Transverse colon (tissue), 4 donors: ENCODE measurements at regions not wholly inside any gene's neighbourhood (a gene's known extent, or its start where the extent isn't known, plus 50 kb on each side); places are given as distances from the start of the nearest gene placed in this dataset.

Experiments
- DNase-seq: peaks from one replicate; pipeline ENCODE4 v3.0.0-alpha.2; 2019
- H3K27ac ChIP-seq, 4 donors: fragments of 200-600 bp; sonication (generic); 2 replicates each; pipeline ENCODE4 v1.5.1; 2016 to 2018; ENCODE audit warnings: inconsistent platforms in 4 of 4
- H3K27me3 ChIP-seq: fragments of 200-600 bp; sonication (generic); 2 replicates; pipeline ENCODE4 v1.5.1; 2017; ENCODE audit warnings: inconsistent platforms
- H3K36me3 ChIP-seq, 4 donors: fragments of 200-600 bp; sonication (generic); 2 replicates each; pipeline ENCODE4 v1.5.1; 2017 to 2019; ENCODE audit warnings: inconsistent platforms in 4 of 4
- H3K4me1 ChIP-seq, 4 donors: fragments of 200-600 bp; sonication (generic); 2 replicates each; pipeline ENCODE4 v1.5.1; 2017 to 2020; ENCODE audit warnings: inconsistent platforms in 4 of 4
- H3K4me3 ChIP-seq, 4 donors: fragments of 200-600 bp; sonication (generic); 1 replicate in 1 of 4; 2 replicates in 3 of 4; pipeline versions ENCODE4 v1.5.1 to v1.6.1; 2017 to 2019; ENCODE audit warnings: inconsistent platforms in 4 of 4
- H3K9me3 ChIP-seq, 2 donors: fragments of 200-600 bp; sonication (generic); 2 replicates each; pipeline ENCODE4 v1.5.1; 2017 to 2019; ENCODE audit warnings: inconsistent platforms in 2 of 2
- EP300 ChIP-seq: sonication (generic); formaldehyde crosslinking; IDR thresholded peaks from one replicate; pipeline ENCODE4 v1.6.1; 2017; ENCODE audit warnings: antibody characterized with exemption, low read depth
- POLR2A ChIP-seq: fragments of 450-650 bp; IDR thresholded peaks from one replicate; pipeline ENCODE4 v1.6.1; 2016; ENCODE audit warnings: antibody characterized with exemption, mild to moderate bottlenecking, moderate library complexity
- POLR2AphosphoS5 ChIP-seq, 3 donors: sonication (generic); formaldehyde crosslinking; IDR thresholded peaks; one replicate each; pipeline ENCODE4 v1.6.1; 2016; ENCODE audit warnings: antibody characterized with exemption in 3 of 3
- WGBS, 2 donors: methylation state at CpG; one replicate each; pipeline ENCODE4 v1.1.5; 2018; ENCODE audit warnings: low coverage in 1 of 2; 5-methylcytosine and 5-hydroxymethylcytosine counted together
- in situ Hi-C, 4 donors: fragments of 200-750 bp; cut with MboI; loops; one replicate each; pipeline versions ENCODE4 v1.15.0 to v1.15.1; 2017; ENCODE audit warnings: low sequenced_read_pairs in 3 of 4, low pct_ligation_motif_present in 1 of 4, low pct_unique_long_range_greater_than_20kb in 1 of 4
- intact Hi-C: fragments of 100-400 bp; cut with DNase I; formaldehyde crosslinking; loops from one replicate; pipeline ENCODE4 v1.15.1; 2023; ENCODE audit warnings: low total_unique reads
- TF ChIP-seq, protein P1 (sequence below), 5 experiments: fragments of 200-600 bp in 3 of 5; fragments of 450-650 bp in 2 of 5; sonication (generic) in 3 of 5; IDR thresholded peaks; 1 replicate in 2 of 5; 2 replicates in 3 of 5; pipeline ENCODE4 v1.5.1; 2016 to 2017; ENCODE audit warnings: antibody characterized with exemption in 5 of 5, inconsistent platforms in 3 of 5, mild to moderate bottlenecking in 2 of 5, moderate library complexity in 1 of 5

DNA sequence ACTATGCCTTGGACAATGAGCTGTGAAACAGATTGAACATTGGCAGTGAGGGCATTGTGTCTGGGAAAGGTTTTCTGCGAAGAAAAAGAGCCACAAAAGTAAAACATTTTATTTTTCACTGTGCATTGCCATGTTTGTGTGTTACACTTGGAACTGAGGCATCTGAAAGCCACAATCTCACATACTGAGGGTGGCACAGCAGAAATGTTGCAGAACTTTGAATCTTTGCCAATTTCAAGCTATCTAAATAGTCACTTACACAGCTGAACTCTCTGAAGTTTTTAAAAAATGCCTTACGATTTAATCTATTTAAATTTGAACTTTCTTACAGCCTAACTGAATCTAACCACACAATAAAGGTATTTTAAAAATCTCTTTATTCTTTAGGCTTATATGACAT, 154.1 kb upstream of the GRM7 start:
- in situ Hi-C loops (loop anchor here in 1 of 4 donors (25.0 kb wide), 1 partner anchor 1469 kb away; no protein-coding TSS in a partner anchor), intact Hi-C loops (no loop called here)
- WGBS, 2 donors = 39% methylated on average over 2 of the region's 2 CpGs

DNA sequence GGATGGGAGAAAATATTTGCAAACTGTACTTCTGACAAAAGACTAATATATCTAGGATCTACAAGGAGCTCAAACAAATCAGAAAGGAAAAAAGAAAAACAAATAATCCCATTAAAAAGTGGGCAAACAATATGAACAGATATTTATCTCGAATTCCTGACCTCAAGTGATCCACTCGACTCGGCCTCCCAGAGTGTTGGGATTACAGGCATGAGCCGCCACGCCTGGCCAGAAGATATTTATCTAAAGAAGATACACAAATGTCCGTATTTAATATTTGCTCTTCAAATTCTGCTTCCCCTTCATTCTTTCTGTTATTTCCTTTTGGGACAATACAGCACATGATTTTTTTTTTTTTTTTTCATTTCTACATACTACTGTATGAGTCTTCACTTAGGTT, 151.7 kb upstream of the GRM7 start:
- H3K27me3 ChIP-seq = no peaks in the 10 kb centered on the region
- no peaks in the 10 kb centered on the region for H3K36me3 ChIP-seq
- H3K4me3 ChIP-seq = no peak overlapping the region
- in situ Hi-C loops = loop anchor here in 1 of 4 donors (25.0 kb wide), 1 partner anchor 1472 kb away; no protein-coding TSS in a partner anchor
- no peak overlapping the region for H3K27ac ChIP-seq
- TF ChIP-seq EP300 = no peak
- no peak for TF ChIP-seq POLR2AphosphoS5 (IDR thresholded peaks at IDR 0.05)
- TF ChIP-seq, protein P1, sequence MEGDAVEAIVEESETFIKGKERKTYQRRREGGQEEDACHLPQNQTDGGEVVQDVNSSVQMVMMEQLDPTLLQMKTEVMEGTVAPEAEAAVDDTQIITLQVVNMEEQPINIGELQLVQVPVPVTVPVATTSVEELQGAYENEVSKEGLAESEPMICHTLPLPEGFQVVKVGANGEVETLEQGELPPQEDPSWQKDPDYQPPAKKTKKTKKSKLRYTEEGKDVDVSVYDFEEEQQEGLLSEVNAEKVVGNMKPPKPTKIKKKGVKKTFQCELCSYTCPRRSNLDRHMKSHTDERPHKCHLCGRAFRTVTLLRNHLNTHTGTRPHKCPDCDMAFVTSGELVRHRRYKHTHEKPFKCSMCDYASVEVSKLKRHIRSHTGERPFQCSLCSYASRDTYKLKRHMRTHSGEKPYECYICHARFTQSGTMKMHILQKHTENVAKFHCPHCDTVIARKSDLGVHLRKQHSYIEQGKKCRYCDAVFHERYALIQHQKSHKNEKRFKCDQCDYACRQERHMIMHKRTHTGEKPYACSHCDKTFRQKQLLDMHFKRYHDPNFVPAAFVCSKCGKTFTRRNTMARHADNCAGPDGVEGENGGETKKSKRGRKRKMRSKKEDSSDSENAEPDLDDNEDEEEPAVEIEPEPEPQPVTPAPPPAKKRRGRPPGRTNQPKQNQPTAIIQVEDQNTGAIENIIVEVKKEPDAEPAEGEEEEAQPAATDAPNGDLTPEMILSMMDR (IDR thresholded peaks at IDR 0.05) = no peak
- TF ChIP-seq POLR2A = no peak
- H3K9me3 ChIP-seq = no peaks in the 10 kb centered on the region
- H3K4me1 ChIP-seq = no peaks in the 10 kb centered on the region
- intact Hi-C loops = no loop called here
- WGBS, 2 donors = 86 to 92% methylated on average over 6 of the region's 6 CpGs
- no peak for DNase-seq

More for the DNA sequence above, 154.1 kb upstream of the GRM7 start:
- Histone ChIP-seq H3K9me3 (no peaks in the 10 kb centered on the region), H3K27me3 (no peaks in the 10 kb centered on the region), H3K4me3 (no peak overlapping the region), H3K27ac (no peak overlapping the region), H3K4me1 (no peaks in the 10 kb centered on the region), H3K36me3 (no peaks in the 10 kb centered on the region)
- TF ChIP-seq POLR2A = no peak
- no peak for TF ChIP-seq EP300
- no peak for TF ChIP-seq POLR2AphosphoS5 (IDR thresholded peaks at IDR 0.05)
- TF ChIP-seq, protein P1 (IDR thresholded peaks at IDR 0.05) = no peak
- DNase-seq = no peak

DNA sequence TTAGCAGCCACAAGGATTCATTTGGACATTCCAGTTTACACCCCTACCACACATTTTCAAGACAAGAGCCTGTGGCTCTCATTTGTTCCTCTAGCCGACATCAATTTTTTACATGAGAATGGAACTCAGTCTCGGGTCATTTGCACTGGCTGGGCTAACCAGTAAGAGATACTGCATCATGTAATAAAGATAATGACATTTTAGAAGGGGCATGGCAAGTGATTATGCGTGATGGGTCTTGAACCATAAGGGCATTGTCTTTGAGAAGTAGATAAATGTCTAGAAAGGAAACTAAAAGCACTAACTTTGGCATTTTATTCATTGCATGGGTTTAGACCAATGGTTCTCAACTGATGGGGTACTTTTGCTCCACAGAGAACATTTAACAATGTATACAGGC, 146.0 kb upstream of the GRM7 start:
- 90 to 91% methylated on average over 2 to 3 of the region's 3 CpGs for WGBS, 2 donors
- TF ChIP-seq POLR2AphosphoS5 (IDR thresholded peaks at IDR 0.05) (no peak), EP300 (no peak), POLR2A (no peak)
- TF ChIP-seq, protein P1 (IDR thresholded peaks at IDR 0.05) = no peak
- intact Hi-C loops (no loop called here), in situ Hi-C loops (loop anchor here in 1 of 4 donors (25.0 kb wide), 1 partner anchor 1478 kb away; no protein-coding TSS in a partner anchor)
- no peak for DNase-seq
- H3K4me1 ChIP-seq = no peaks in the 10 kb centered on the region
- H3K36me3 ChIP-seq = no peaks in the 10 kb centered on the region
- H3K9me3 ChIP-seq = no peaks in the 10 kb centered on the region
- no peaks in the 10 kb centered on the region for H3K27me3 ChIP-seq
- no peak overlapping the region for H3K27ac ChIP-seq
- no peak overlapping the region for H3K4me3 ChIP-seq

DNA sequence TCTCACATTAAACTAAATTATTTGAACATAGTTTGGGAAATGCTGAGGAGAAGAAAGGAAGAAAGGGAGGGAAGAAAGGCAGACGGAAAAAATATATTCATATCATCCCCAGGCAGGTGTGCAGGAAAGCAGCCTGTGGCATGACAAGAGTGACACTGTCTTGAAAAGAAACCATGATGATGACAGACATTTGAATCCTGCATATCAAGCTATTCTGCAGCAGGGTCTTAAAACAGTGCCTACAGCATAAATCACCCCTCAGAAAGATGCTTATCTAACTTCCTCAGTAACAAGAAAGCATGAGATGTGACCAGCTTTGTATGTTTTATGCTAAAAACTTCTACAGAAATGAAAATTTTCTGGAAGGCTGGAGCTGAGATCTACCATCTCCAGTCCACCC, 144.5 kb upstream of the GRM7 start:
- Histone ChIP-seq H3K4me1 (no peaks in the 10 kb centered on the region), H3K36me3 (no peaks in the 10 kb centered on the region), H3K27ac (no peak overlapping the region), H3K9me3 (no peaks in the 10 kb centered on the region), H3K4me3 (no peak overlapping the region), H3K27me3 (no peaks in the 10 kb centered on the region)
- TF ChIP-seq POLR2AphosphoS5 (IDR thresholded peaks at IDR 0.05) (no peak), POLR2A (no peak), EP300 (no peak)
- TF ChIP-seq, protein P1 (IDR thresholded peaks at IDR 0.05) = no peak
- DNase-seq = no peak
- intact Hi-C loops (no loop called here), in situ Hi-C loops (loop anchor here in 1 of 4 donors (25.0 kb wide), 1 partner anchor 1479 kb away; no protein-coding TSS in a partner anchor)
- WGBS, 2 donors = 40 to 54% methylated on average over 1 of the region's 1 CpG
